ENCODE measurements at regions not wholly inside any gene's neighbourhood (a gene's known extent, or its start where the extent isn't known, plus 50 kb on each side); places are given as distances from the start of the nearest gene placed in this dataset.

DNA sequence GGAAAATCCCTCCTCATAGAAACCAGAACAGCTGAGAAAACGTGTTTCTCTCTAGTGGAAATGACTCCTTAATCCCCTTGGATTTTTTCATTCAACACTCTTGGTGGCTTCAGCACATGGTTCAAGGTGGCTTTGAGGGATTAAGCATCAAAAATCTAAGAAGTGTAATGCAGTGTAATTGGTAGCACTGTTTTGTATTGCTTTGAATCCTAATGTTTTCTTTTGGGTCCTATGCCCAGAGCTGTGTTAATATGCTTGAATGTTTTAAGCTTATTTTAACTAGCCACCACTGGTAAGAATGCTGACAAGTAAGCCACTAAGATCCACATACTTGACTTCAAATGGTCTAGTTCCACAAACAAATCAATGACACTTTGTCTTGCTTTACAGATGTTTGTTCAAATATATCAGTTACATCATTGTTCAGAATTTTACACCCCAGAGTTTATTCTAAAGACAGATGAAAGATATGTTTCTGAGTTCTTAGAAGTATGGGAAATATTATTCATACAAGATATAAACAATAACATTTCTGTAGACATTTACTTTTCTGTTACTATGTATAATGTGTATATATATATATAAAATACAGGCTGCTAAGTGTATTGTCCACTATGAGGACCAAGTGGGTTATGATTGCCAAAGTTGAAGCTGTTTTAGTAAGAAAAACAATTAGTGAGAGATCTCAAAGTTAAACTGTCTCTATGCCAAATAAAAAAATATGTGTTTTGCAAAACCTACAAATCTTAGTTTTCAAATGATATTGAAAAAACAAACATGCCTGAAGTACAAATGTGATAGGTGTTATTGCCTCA lies 220.8 kb downstream of the OGFRL1 start:
- no peak for TF ChIP-seq CTCF (IDR thresholded peaks at IDR 0.05; ENCODE audit: low read depth, low read length, missing control alignments)
- in situ Hi-C loops (cut with HindIII; ENCODE audit: low pct_ligation_motif_present, low sequenced_read_pairs): no loop called here
- Histone ChIP-seq H3K36me3 (replicated peaks) (no peaks in the 10 kb centered on the region), H3K4me3 (ENCODE audit: low read depth, low read length) (no peak overlapping the region), H3K27me3 (replicated peaks) (no peaks in the 10 kb centered on the region), H3K27ac (no peak overlapping the region)
- no peak for DNase-seq

DNA sequence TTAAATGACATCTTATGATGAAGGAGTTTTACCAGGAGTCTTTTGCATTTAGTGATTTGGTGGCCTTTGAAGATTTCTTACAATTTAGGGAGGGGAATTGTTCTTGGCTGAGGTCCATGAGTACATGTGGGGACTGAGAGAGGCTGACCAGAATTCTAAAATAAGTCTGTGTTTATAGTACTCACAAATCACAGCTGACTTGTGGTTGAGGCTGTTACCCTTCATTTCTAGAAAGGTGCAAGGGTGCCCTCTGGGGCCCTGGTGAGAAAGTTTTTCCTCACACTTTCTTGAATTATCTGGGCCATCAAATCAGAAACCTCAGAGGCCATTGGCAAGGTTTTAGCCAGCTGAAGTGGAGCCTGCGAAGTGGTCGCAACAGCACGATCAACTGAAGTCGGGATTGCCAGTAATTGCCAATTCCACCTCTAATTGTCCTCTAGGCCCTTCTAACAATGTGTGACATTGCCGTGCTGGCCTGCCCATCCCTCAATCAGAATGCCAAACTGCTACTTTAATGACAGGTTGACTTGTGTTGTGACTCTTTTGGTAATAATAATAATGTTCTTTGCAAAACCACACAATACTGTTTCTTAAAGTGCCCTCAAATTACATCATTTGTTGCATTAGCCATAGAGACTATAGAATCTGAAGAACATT lies 221.6 kb downstream of the OGFRL1 start:
- Histone ChIP-seq H3K4me3 (ENCODE audit: low read depth, low read length) (no peak overlapping the region), H3K27me3 (replicated peaks) (no peaks in the 10 kb centered on the region), H3K27ac (no peak overlapping the region), H3K36me3 (replicated peaks) (no peaks in the 10 kb centered on the region)
- DNase-seq: peak; percentile 58
- peak; percentile 79 for TF ChIP-seq CTCF (IDR thresholded peaks at IDR 0.05; ENCODE audit: low read depth, low read length, missing control alignments)
- in situ Hi-C loops (cut with HindIII; ENCODE audit: low pct_ligation_motif_present, low sequenced_read_pairs): no loop called here

GRCh38 chr6:71510856-71511255 lies 222.2 kb downstream of the OGFRL1 start:
- in situ Hi-C loops (cut with HindIII; ENCODE audit: low pct_ligation_motif_present, low sequenced_read_pairs): no loop called here
- no peaks in the 10 kb centered on the region for H3K36me3 ChIP-seq (replicated peaks)
- H3K27me3 ChIP-seq (replicated peaks): no peaks in the 10 kb centered on the region
- TF ChIP-seq CTCF (IDR thresholded peaks at IDR 0.05; ENCODE audit: low read depth, low read length, missing control alignments): no peak
- H3K4me3 ChIP-seq (ENCODE audit: low read depth, low read length): no peak overlapping the region
- no peak overlapping the region for H3K27ac ChIP-seq
- no peak for DNase-seq

GRCh38 chr6:71512256-71512655 lies 223.6 kb downstream of the OGFRL1 start:
- in situ Hi-C loops (cut with HindIII; ENCODE audit: low pct_ligation_motif_present, low sequenced_read_pairs): no loop called here
- no peak overlapping the region for H3K4me3 ChIP-seq (ENCODE audit: low read depth, low read length)

GRCh38 chr6:71513036-71513435 lies 224.4 kb downstream of the OGFRL1 start:
- no peaks in the 10 kb centered on the region for H3K36me3 ChIP-seq (replicated peaks)
- no peak for TF ChIP-seq CTCF (IDR thresholded peaks at IDR 0.05; ENCODE audit: low read depth, low read length, missing control alignments)
- no peak overlapping the region for H3K27ac ChIP-seq
- H3K27me3 ChIP-seq (replicated peaks): no peaks in the 10 kb centered on the region
- no peak overlapping the region for H3K4me3 ChIP-seq (ENCODE audit: low read depth, low read length)
- in situ Hi-C loops (cut with HindIII; ENCODE audit: low pct_ligation_motif_present, low sequenced_read_pairs): no loop called here
- DNase-seq: no peak

More at GRCh38 chr6:71512256-71512655, 223.6 kb downstream of the OGFRL1 start:
- no peaks in the 10 kb centered on the region for H3K36me3 ChIP-seq (replicated peaks)
- no peaks in the 10 kb centered on the region for H3K27me3 ChIP-seq (replicated peaks)
- TF ChIP-seq CTCF (IDR thresholded peaks at IDR 0.05; ENCODE audit: low read depth, low read length, missing control alignments): no peak
- no peak overlapping the region for H3K27ac ChIP-seq
- no peak for DNase-seq

All from brain microvascular endothelial cell (primary cell).